Ascending aorta (tissue), 2 donors: ENCODE measurements at regions not wholly inside any gene's neighbourhood (a gene's known extent, or its start where the extent isn't known, plus 50 kb on each side); places are given as distances from the start of the nearest gene placed in this dataset.

ENCODE experiments used
- DNase-seq, 2 donors: peaks; one replicate each; pipeline ENCODE4 v3.0.0-alpha.2; 2019; ENCODE audit warnings: low spot score in 2 of 2
- H3K27ac ChIP-seq, 2 donors: fragments of 200-600 bp; sonication (generic); one replicate each; pipeline ENCODE4 v1.5.1; 2016 to 2017; ENCODE audit warnings: mild to moderate bottlenecking in 1 of 2
- H3K27me3 ChIP-seq: fragments of 200-600 bp; sonication (generic); one replicate; pipeline ENCODE4 v1.5.1; 2017
- H3K36me3 ChIP-seq, 2 donors: fragments of 200-600 bp; sonication (generic); one replicate each; pipeline ENCODE4 v1.5.1; 2016
- H3K4me1 ChIP-seq, 2 donors: fragments of 200-600 bp; sonication (generic); one replicate each; pipeline ENCODE4 v1.5.1; 2016 to 2017; ENCODE audit warnings: mild to moderate bottlenecking in 1 of 2
- H3K4me3 ChIP-seq, 2 donors: fragments of 200-600 bp; sonication (generic); one replicate each; pipeline ENCODE4 v1.5.1; 2016 to 2017; ENCODE audit warnings: mild to moderate bottlenecking in 1 of 2
- H3K9me3 ChIP-seq, 2 donors: fragments of 200-600 bp; sonication (generic); one replicate each; pipeline ENCODE4 v1.5.1; 2016
- intact Hi-C: fragments of 100-400 bp; cut with DNase I; formaldehyde crosslinking; loops from one replicate; pipeline ENCODE4 v1.15.1; 2023
- TF ChIP-seq, protein P1 (sequence below), 3 experiments: fragments of 200-600 bp in 2 of 3; fragments of 450-650 bp in 1 of 3; sonication (generic) in 2 of 3; IDR thresholded peaks; one replicate each; pipeline ENCODE4 v1.5.1; 2016 to 2019; ENCODE audit warnings: antibody characterized with exemption in 3 of 3, mild to moderate bottlenecking in 1 of 3, moderate library complexity in 1 of 3

DNA sequence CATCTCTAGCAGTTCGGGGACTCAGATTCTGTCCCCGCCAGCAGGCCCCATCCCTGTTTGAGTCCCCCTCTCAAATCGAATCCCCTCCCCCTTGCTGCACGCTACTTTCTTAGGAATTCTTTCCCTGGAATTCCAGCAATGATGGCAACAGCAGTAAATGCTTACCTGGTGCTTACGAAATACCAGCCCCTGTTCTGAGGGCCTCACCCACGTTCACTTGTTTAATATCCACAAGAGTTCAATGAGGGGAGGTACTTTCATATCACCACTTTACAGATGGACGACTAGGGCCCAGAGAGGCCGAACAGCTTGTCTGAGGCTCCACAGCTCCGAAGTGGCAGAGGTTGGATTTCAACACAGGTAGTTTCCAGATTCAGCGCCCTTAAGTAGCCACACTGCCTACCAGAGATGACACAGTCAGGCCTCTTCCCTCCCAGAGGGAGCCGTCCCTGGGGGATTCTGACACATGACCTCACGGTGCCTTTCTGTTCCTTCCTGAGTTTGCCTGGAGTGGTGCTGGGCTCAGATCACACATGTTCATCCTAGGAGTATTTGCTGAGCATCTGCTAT is 120.7 kb upstream of the GSE1 start:
- intact Hi-C loops: no loop called here
- H3K4me3 ChIP-seq: peak overlapping the region in 1 of 2 donors; percentile 19

GRCh38 chr16:85494315-85494714 is 118.8 kb upstream of the GSE1 start:
- DNase-seq: no peak
- TF ChIP-seq, protein P1, sequence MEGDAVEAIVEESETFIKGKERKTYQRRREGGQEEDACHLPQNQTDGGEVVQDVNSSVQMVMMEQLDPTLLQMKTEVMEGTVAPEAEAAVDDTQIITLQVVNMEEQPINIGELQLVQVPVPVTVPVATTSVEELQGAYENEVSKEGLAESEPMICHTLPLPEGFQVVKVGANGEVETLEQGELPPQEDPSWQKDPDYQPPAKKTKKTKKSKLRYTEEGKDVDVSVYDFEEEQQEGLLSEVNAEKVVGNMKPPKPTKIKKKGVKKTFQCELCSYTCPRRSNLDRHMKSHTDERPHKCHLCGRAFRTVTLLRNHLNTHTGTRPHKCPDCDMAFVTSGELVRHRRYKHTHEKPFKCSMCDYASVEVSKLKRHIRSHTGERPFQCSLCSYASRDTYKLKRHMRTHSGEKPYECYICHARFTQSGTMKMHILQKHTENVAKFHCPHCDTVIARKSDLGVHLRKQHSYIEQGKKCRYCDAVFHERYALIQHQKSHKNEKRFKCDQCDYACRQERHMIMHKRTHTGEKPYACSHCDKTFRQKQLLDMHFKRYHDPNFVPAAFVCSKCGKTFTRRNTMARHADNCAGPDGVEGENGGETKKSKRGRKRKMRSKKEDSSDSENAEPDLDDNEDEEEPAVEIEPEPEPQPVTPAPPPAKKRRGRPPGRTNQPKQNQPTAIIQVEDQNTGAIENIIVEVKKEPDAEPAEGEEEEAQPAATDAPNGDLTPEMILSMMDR (IDR thresholded peaks at IDR 0.05): no peak
- Histone ChIP-seq H3K36me3 (no peaks in the 10 kb centered on the region), H3K4me1 (peaks cover 2 to 17% of the 10 kb centered on the region in 2 donors), H3K9me3 (no peaks in the 10 kb centered on the region), H3K27me3 (no peaks in the 10 kb centered on the region), H3K4me3 (no peak overlapping the region), H3K27ac (no peak overlapping the region)
- intact Hi-C loops: no loop called here

More for the DNA sequence above, 120.7 kb upstream of the GSE1 start:
- Histone ChIP-seq H3K27me3 (no peaks in the 10 kb centered on the region), H3K36me3 (no peaks in the 10 kb centered on the region), H3K27ac (peak overlapping the region in 1 of 2 donors; percentile 41), H3K9me3 (no peaks in the 10 kb centered on the region), H3K4me1 (peaks cover 2 to 17% of the 10 kb centered on the region in 2 donors)
- TF ChIP-seq, protein P1 (IDR thresholded peaks at IDR 0.05): no peak
- no peak for DNase-seq

GRCh38 chr16:85495259-85495658 is 117.9 kb upstream of the GSE1 start:
- DNase-seq: no peak
- H3K4me3 ChIP-seq: no peak overlapping the region
- no peaks in the 10 kb centered on the region for H3K36me3 ChIP-seq
- TF ChIP-seq, protein P1 (IDR thresholded peaks at IDR 0.05): no peak
- H3K4me1 ChIP-seq: peaks cover 2 to 17% of the 10 kb centered on the region in 2 donors
- H3K9me3 ChIP-seq: no peaks in the 10 kb centered on the region
- no peaks in the 10 kb centered on the region for H3K27me3 ChIP-seq
- no peak overlapping the region for H3K27ac ChIP-seq
- intact Hi-C loops: no loop called here

DNA sequence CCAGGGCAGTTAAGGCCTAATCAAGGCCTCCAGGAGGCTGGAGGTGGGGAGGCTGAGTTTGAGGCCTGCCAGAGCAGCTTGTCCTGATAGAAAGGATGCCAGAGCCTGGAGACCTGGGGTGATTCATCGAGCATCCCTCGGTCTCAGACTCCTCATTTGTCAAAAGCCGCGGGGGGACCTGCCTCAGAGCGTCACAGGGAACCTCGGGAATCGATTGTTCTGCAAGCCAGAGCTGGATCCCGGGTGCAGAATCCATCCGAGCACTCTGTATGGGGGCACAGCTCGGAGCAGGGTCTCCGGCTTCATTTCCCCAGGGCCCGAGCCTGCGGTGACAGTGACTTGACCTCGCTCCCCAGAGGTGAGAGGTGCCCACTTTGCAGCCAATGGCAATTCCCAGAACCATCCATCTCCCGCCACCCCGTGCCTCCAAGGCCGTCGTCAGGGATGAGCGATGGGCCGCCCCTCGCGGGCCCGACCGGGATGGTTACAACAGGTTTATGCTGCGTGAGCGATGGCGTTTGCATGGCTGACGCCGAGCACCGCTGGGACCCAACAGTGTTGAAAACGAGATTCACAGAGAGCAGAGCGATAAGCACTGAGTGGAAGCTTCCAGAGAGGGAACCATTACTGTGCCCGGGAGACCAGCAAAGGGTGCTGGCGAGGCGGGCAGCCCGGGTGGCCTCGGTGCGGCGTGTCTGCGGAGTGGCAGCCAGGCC is 117.1 kb upstream of the GSE1 start:
- Histone ChIP-seq H3K9me3 (no peaks in the 10 kb centered on the region), H3K4me3 (no peak overlapping the region), H3K27me3 (no peaks in the 10 kb centered on the region), H3K36me3 (no peaks in the 10 kb centered on the region), H3K4me1 (peaks cover 2 to 17% of the 10 kb centered on the region in 2 donors), H3K27ac (no peak overlapping the region)
- intact Hi-C loops: no loop called here
- DNase-seq: no peak
- TF ChIP-seq, protein P1 (IDR thresholded peaks at IDR 0.05): no peak

DNA sequence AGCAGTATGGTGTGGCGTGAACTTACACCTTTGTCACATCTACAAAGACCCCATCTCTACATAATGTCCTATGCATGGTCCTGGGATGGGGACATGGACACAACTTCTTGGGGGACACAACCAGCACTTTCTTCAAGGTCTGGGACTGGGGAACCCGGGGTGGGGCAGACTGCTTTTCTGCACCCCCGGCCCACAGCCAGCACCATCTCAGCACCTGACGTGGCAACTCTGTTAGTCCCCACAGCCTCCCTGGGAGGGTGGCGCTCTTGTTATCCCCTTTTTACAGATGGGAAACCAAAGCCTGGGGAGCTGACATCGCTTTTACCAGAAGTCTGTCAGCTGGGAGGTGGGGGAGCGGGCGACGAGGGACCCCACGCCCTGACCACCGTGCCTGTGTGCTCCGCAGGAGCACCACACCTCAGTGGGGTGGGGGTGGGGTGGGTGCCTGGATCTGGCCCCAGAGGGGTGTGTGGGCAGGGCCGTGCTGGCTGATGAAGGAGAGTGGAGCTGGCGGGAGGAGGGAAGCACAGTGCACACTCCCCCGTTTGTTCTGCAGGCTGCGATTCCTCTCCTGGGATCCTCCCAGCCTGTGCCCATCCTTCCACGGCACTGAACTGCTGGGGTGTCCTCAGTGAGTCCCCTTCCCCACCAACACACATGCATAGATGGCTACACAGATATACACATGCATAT is 115.4 kb upstream of the GSE1 start:
- intact Hi-C loops: no loop called here
- Histone ChIP-seq H3K4me3 (no peak overlapping the region), H3K27ac (no peak overlapping the region), H3K9me3 (no peaks in the 10 kb centered on the region), H3K27me3 (no peaks in the 10 kb centered on the region), H3K36me3 (no peaks in the 10 kb centered on the region), H3K4me1 (peaks cover under 1 to 4% of the 10 kb centered on the region in 2 donors)
- no peak for DNase-seq
- TF ChIP-seq, protein P1 (IDR thresholded peaks at IDR 0.05): no peak
